WTC11 (cell line): ENCODE measurements at regions not wholly inside any gene's neighbourhood (a gene's known extent, or its start where the extent isn't known, plus 50 kb on each side); places are given as distances from the start of the nearest gene placed in this dataset.

ENCODE experiments used
- ETV6 ChIP-seq: sonication (generic); formaldehyde crosslinking; IDR thresholded peaks from 2 replicates; pipeline ENCODE4 v1.8.1; 2022; ENCODE audit warnings: mild to moderate bottlenecking, missing genetic modification reagents
- FOXJ3 ChIP-seq: sonication (generic); formaldehyde crosslinking; IDR thresholded peaks from 2 replicates; pipeline ENCODE4 v1.9.0; 2021; ENCODE audit warnings: missing genetic modification reagents, mild to moderate bottlenecking, borderline replicate concordance
- MXD4 ChIP-seq: fragments of 250-450 bp; sonication (Bioruptor Pico); IDR thresholded peaks from 2 replicates; pipeline ENCODE4 v1.8.0; 2021; ENCODE audit warnings: mild to moderate bottlenecking, moderate library complexity, borderline replicate concordance
- NFYB ChIP-seq: sonication (generic); formaldehyde crosslinking; conservative IDR thresholded peaks from 2 replicates; pipeline ENCODE4 v1.8.0; 2022; ENCODE audit warnings: low read depth, missing genetic modification reagents
- TF ChIP-seq, protein P1 (sequence below): sonication (generic); formaldehyde crosslinking; IDR thresholded peaks from 2 replicates; pipeline ENCODE4 v1.8.0; 2023; ENCODE audit warnings: mild to moderate bottlenecking, missing genetic modification reagents
- TF ChIP-seq, protein P2 (sequence below): fragments of 200-600 bp; IDR thresholded peaks from 2 replicates; pipeline ENCODE4 v1.8.0; 2022; ENCODE audit warnings: antibody characterized with exemption
- TF ChIP-seq, protein P3 (sequence below): sonication (generic); formaldehyde crosslinking; IDR thresholded peaks from 2 replicates; pipeline ENCODE4 v1.8.0; 2022; ENCODE audit warnings: mild to moderate bottlenecking, missing genetic modification reagents
- TF ChIP-seq, protein P4 (sequence below): fragments of 250-450 bp; sonication (Bioruptor Pico); IDR thresholded peaks from 2 replicates; pipeline ENCODE4 v1.9.0; 2021; ENCODE audit warnings: mild to moderate bottlenecking, borderline replicate concordance
- TF ChIP-seq, protein P5 (sequence below): sonication (generic); formaldehyde crosslinking; IDR thresholded peaks from 2 replicates; pipeline ENCODE4 v1.8.1; 2023; ENCODE audit warnings: mild to moderate bottlenecking, missing genetic modification reagents
- TF ChIP-seq, protein P6 (sequence below): sonication (generic); formaldehyde crosslinking; IDR thresholded peaks from 2 replicates; pipeline ENCODE4 v1.8.0; 2022; ENCODE audit warnings: mild to moderate bottlenecking, missing genetic modification reagents

DNA sequence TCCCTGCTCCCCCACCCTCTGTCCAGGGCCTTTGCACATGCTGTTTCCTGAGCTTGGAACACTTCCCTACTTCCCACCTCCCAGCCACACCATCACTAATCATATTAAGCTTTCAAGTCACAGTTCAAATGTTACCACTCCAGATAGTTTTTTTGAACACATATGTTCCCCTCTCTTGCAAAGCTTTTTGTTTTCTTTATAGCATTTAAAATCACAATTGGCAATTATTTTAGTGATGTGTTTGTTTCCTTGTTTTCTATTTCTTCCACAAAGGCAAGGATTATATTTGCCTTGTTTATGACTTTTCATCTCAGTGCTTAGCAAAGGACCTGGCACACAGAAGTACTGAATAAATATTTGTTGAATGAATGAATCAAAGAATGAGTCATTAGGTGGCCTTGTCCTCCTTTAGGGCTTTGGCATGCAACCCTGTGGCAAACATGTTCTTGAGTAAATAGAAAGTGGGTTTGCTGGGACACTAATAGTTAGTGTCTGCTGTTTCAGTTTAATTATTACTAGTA, 386.8 kb downstream of the FGF10 start:
- TF ChIP-seq FOXJ3: no peak
- TF ChIP-seq, protein P1, sequence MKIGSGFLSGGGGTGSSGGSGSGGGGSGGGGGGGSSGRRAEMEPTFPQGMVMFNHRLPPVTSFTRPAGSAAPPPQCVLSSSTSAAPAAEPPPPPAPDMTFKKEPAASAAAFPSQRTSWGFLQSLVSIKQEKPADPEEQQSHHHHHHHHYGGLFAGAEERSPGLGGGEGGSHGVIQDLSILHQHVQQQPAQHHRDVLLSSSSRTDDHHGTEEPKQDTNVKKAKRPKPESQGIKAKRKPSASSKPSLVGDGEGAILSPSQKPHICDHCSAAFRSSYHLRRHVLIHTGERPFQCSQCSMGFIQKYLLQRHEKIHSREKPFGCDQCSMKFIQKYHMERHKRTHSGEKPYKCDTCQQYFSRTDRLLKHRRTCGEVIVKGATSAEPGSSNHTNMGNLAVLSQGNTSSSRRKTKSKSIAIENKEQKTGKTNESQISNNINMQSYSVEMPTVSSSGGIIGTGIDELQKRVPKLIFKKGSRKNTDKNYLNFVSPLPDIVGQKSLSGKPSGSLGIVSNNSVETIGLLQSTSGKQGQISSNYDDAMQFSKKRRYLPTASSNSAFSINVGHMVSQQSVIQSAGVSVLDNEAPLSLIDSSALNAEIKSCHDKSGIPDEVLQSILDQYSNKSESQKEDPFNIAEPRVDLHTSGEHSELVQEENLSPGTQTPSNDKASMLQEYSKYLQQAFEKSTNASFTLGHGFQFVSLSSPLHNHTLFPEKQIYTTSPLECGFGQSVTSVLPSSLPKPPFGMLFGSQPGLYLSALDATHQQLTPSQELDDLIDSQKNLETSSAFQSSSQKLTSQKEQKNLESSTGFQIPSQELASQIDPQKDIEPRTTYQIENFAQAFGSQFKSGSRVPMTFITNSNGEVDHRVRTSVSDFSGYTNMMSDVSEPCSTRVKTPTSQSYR (CRISPR knock-in tag): no peak
- TF ChIP-seq, protein P2, sequence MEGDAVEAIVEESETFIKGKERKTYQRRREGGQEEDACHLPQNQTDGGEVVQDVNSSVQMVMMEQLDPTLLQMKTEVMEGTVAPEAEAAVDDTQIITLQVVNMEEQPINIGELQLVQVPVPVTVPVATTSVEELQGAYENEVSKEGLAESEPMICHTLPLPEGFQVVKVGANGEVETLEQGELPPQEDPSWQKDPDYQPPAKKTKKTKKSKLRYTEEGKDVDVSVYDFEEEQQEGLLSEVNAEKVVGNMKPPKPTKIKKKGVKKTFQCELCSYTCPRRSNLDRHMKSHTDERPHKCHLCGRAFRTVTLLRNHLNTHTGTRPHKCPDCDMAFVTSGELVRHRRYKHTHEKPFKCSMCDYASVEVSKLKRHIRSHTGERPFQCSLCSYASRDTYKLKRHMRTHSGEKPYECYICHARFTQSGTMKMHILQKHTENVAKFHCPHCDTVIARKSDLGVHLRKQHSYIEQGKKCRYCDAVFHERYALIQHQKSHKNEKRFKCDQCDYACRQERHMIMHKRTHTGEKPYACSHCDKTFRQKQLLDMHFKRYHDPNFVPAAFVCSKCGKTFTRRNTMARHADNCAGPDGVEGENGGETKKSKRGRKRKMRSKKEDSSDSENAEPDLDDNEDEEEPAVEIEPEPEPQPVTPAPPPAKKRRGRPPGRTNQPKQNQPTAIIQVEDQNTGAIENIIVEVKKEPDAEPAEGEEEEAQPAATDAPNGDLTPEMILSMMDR: no peak
- TF ChIP-seq MXD4 (CRISPR knock-in tag): no peak
- TF ChIP-seq, protein P3, sequence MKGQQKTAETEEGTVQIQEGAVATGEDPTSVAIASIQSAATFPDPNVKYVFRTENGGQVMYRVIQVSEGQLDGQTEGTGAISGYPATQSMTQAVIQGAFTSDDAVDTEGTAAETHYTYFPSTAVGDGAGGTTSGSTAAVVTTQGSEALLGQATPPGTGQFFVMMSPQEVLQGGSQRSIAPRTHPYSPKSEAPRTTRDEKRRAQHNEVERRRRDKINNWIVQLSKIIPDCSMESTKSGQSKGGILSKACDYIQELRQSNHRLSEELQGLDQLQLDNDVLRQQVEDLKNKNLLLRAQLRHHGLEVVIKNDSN (CRISPR knock-in tag): no peak
- TF ChIP-seq NFYB (CRISPR knock-in tag): no peak
- TF ChIP-seq, protein P4, sequence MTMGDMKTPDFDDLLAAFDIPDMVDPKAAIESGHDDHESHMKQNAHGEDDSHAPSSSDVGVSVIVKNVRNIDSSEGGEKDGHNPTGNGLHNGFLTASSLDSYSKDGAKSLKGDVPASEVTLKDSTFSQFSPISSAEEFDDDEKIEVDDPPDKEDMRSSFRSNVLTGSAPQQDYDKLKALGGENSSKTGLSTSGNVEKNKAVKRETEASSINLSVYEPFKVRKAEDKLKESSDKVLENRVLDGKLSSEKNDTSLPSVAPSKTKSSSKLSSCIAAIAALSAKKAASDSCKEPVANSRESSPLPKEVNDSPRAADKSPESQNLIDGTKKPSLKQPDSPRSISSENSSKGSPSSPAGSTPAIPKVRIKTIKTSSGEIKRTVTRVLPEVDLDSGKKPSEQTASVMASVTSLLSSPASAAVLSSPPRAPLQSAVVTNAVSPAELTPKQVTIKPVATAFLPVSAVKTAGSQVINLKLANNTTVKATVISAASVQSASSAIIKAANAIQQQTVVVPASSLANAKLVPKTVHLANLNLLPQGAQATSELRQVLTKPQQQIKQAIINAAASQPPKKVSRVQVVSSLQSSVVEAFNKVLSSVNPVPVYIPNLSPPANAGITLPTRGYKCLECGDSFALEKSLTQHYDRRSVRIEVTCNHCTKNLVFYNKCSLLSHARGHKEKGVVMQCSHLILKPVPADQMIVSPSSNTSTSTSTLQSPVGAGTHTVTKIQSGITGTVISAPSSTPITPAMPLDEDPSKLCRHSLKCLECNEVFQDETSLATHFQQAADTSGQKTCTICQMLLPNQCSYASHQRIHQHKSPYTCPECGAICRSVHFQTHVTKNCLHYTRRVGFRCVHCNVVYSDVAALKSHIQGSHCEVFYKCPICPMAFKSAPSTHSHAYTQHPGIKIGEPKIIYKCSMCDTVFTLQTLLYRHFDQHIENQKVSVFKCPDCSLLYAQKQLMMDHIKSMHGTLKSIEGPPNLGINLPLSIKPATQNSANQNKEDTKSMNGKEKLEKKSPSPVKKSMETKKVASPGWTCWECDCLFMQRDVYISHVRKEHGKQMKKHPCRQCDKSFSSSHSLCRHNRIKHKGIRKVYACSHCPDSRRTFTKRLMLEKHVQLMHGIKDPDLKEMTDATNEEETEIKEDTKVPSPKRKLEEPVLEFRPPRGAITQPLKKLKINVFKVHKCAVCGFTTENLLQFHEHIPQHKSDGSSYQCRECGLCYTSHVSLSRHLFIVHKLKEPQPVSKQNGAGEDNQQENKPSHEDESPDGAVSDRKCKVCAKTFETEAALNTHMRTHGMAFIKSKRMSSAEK (CRISPR knock-in tag): no peak
- TF ChIP-seq, protein P5, sequence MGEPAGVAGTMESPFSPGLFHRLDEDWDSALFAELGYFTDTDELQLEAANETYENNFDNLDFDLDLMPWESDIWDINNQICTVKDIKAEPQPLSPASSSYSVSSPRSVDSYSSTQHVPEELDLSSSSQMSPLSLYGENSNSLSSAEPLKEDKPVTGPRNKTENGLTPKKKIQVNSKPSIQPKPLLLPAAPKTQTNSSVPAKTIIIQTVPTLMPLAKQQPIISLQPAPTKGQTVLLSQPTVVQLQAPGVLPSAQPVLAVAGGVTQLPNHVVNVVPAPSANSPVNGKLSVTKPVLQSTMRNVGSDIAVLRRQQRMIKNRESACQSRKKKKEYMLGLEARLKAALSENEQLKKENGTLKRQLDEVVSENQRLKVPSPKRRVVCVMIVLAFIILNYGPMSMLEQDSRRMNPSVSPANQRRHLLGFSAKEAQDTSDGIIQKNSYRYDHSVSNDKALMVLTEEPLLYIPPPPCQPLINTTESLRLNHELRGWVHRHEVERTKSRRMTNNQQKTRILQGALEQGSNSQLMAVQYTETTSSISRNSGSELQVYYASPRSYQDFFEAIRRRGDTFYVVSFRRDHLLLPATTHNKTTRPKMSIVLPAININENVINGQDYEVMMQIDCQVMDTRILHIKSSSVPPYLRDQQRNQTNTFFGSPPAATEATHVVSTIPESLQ: no peak
- no peak for TF ChIP-seq ETV6
- TF ChIP-seq, protein P6, sequence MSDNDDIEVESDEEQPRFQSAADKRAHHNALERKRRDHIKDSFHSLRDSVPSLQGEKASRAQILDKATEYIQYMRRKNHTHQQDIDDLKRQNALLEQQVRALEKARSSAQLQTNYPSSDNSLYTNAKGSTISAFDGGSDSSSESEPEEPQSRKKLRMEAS (CRISPR knock-in tag): no peak
